MCF 10A (cell line): ENCODE measurements at regions not wholly inside any gene's neighbourhood (a gene's known extent, or its start where the extent isn't known, plus 50 kb on each side); places are given as distances from the start of the nearest gene placed in this dataset.
A peak's percentile ranks its signal among the peaks of the same experiment; 100 is the strongest.

Source experiments
- BruUV-seq: library from RNA; stranded (reverse); fragments of 400-500 nt; replicated peaks from 2 replicates; lab custom pipeline; 2021; lab: Mats Ljungman, UMichigan
- CTCF ChIA-PET: fragments of 300-600 bp; sonication (Branson Sonifier 250); formaldehyde crosslinking; extraction: SDS; loops from one replicate; lab custom pipeline; 2021; ENCODE audit warnings: antibody characterized with exemption, inconsistent platforms; lab: Yijun Ruan, JAX
- POLR2A ChIA-PET: fragments of 300-600, 350-650 bp; sonication (Branson Sonifier 250); formaldehyde crosslinking; extraction: SDS; loops from one replicate; lab custom pipeline; 2020; ENCODE audit warnings: antibody characterized with exemption, inconsistent platforms; lab: Yijun Ruan, JAX
- DNase-seq: peaks from one replicate; pipeline ENCODE4 v3.0.0-alpha.2; 2018; ENCODE audit not compliant: unreplicated experiment
- H3K27ac Mint-ChIP-seq: one replicate; pipeline ENCODE4 v1.8.0; 2022; ENCODE audit warnings: mild to moderate bottlenecking, low read depth, mixed read lengths; ENCODE audit not compliant: unreplicated experiment
- H3K27me3 Mint-ChIP-seq: one replicate; pipeline ENCODE4 v1.8.0; 2022; ENCODE audit warnings: mixed read lengths; ENCODE audit not compliant: insufficient read depth, unreplicated experiment
- H3K36me3 Mint-ChIP-seq: one replicate; pipeline ENCODE4 v1.8.0; 2022; ENCODE audit warnings: mild to moderate bottlenecking, moderate library complexity, mixed read lengths; ENCODE audit not compliant: insufficient read depth, unreplicated experiment
- H3K4me1 Mint-ChIP-seq: one replicate; pipeline ENCODE4 v1.8.0; 2022; ENCODE audit warnings: mixed read lengths; ENCODE audit not compliant: insufficient read depth, unreplicated experiment
- H3K4me3 Mint-ChIP-seq: one replicate; pipeline ENCODE4 v1.8.0; 2022; ENCODE audit warnings: mild to moderate bottlenecking, moderate library complexity, mixed read lengths; ENCODE audit not compliant: unreplicated experiment
- H3K9me3 Mint-ChIP-seq: one replicate; pipeline ENCODE4 v1.8.0; 2022; ENCODE audit warnings: mixed read lengths; ENCODE audit not compliant: unreplicated experiment
- CTCF ChIP-seq: fragments of 200-600 bp; IDR thresholded peaks from one replicate; pipeline ENCODE4 v1.8.0; 2022; ENCODE audit warnings: antibody characterized with exemption, mild to moderate bottlenecking; ENCODE audit not compliant: unreplicated experiment
- intact Hi-C: fragments of 100-400 bp; cut with micrococcal nuclease; formaldehyde crosslinking; loops from 2 replicates; pipeline ENCODE4 v1.14.1; 2022

GRCh38 chr1:244214009-244214967 is 163.2 kb downstream of the ZBTB18 start:
- no TSS peak for BruUV-seq
- no peaks in the 10 kb centered on the region for H3K27me3 Mint-ChIP-seq

GRCh38 chr1:244216836-244217235 is 165.8 kb downstream of the ZBTB18 start:
- DNase-seq, result no peak
- Mint-ChIP-seq H3K9me3 (no peaks in the 10 kb centered on the region), H3K4me1 (peaks cover 8% of the 10 kb centered on the region), H3K4me3 (no peak overlapping the region), H3K27ac (no peak overlapping the region), H3K27me3 (no peaks in the 10 kb centered on the region), H3K36me3 (no peaks in the 10 kb centered on the region)
- intact Hi-C loops, result no loop called here
- ChIA-PET POLR2A (interaction anchor here (1.9 kb wide), 1 partner anchor 10 kb away, joined by 5 read pairs; no protein-coding TSS in a partner anchor), CTCF (interaction anchor here (0.7 kb wide), 1 partner anchor 43 kb away, joined by 4 read pairs; no protein-coding TSS in a partner anchor)
- TF ChIP-seq CTCF, result no peak
- BruUV-seq, result no TSS peak

More at GRCh38 chr1:244214009-244214967, 163.2 kb downstream of the ZBTB18 start:
- intact Hi-C loops, result no loop called here
- no peaks in the 10 kb centered on the region for H3K9me3 Mint-ChIP-seq
- ChIA-PET POLR2A (no interaction called here), CTCF (interaction anchor here (2.9 kb wide), 1 partner anchor 25 kb away, joined by 11 read pairs; no protein-coding TSS in a partner anchor)
- no peak overlapping the region for H3K4me3 Mint-ChIP-seq
- DNase-seq, result peak; percentile 97
- peak overlapping the region; percentile 38 for H3K27ac Mint-ChIP-seq
- TF ChIP-seq CTCF, result no peak
- no peaks in the 10 kb centered on the region for H3K36me3 Mint-ChIP-seq
- peaks cover 15% of the 10 kb centered on the region for H3K4me1 Mint-ChIP-seq

GRCh38 chr1:244217711-244218110 is 166.6 kb downstream of the ZBTB18 start:
- no peak overlapping the region for H3K27ac Mint-ChIP-seq
- no peaks in the 10 kb centered on the region for H3K9me3 Mint-ChIP-seq
- H3K36me3 Mint-ChIP-seq, result no peaks in the 10 kb centered on the region
- ChIA-PET CTCF (interaction anchor here (0.7 kb wide), 1 partner anchor 44 kb away, joined by 4 read pairs; no protein-coding TSS in a partner anchor), POLR2A (interaction anchor here (1.3 kb wide), 1 partner anchor 12 kb away, joined by 4 read pairs; no protein-coding TSS in a partner anchor)
- peaks cover 7% of the 10 kb centered on the region for H3K4me1 Mint-ChIP-seq
- no TSS peak for BruUV-seq
- no peak overlapping the region for H3K4me3 Mint-ChIP-seq
- no peaks in the 10 kb centered on the region for H3K27me3 Mint-ChIP-seq
- intact Hi-C loops, result no loop called here
- no peak for DNase-seq
- no peak for TF ChIP-seq CTCF

GRCh38 chr1:244218220-244218619 is 167.1 kb downstream of the ZBTB18 start:
- intact Hi-C loops, result no loop called here
- no TSS peak for BruUV-seq
- ChIA-PET POLR2A (interaction anchor here (1.3 kb wide), 1 partner anchor 12 kb away, joined by 4 read pairs; no protein-coding TSS in a partner anchor), CTCF (no interaction called here)
- H3K9me3 Mint-ChIP-seq, result no peaks in the 10 kb centered on the region
- H3K27me3 Mint-ChIP-seq, result no peaks in the 10 kb centered on the region
- TF ChIP-seq CTCF, result no peak
- H3K4me3 Mint-ChIP-seq, result no peak overlapping the region
- H3K27ac Mint-ChIP-seq, result no peak overlapping the region
- no peaks in the 10 kb centered on the region for H3K36me3 Mint-ChIP-seq
- peaks cover 7% of the 10 kb centered on the region for H3K4me1 Mint-ChIP-seq
- no peak for DNase-seq
